T-helper 1 cell treated with Interleukin-12 subunit alpha and Interleukin-12 subunit beta and Interleukin-4 antibody, amounts not matched to agents 30 μg/mL and 1 μg/mL, for 36 hours (primary cell): ENCODE measurements at regions not wholly inside any gene's neighbourhood (a gene's known extent, or its start where the extent isn't known, plus 50 kb on each side); places are given as distances from the start of the nearest gene placed in this dataset.

Experiments used
- H3K27ac Mint-ChIP-seq: one replicate; pipeline ENCODE4 v1.8.0; 2021; ENCODE audit warnings: mild to moderate bottlenecking, mixed read lengths
- H3K27me3 Mint-ChIP-seq: one replicate; pipeline ENCODE4 v1.8.0; 2021; ENCODE audit warnings: low read depth, mixed read lengths
- H3K36me3 Mint-ChIP-seq: one replicate; pipeline ENCODE4 v1.8.0; 2021; ENCODE audit warnings: low read depth, mixed read lengths
- H3K4me1 Mint-ChIP-seq: one replicate; pipeline ENCODE4 v1.8.0; 2021; ENCODE audit warnings: low read depth, mixed read lengths
- H3K4me3 Mint-ChIP-seq: one replicate; pipeline ENCODE4 v1.8.0; 2021; ENCODE audit warnings: mild to moderate bottlenecking, moderate library complexity, mixed read lengths
- H3K9me3 Mint-ChIP-seq: one replicate; pipeline ENCODE4 v1.8.0; 2021; ENCODE audit warnings: mixed read lengths

- H3K4me1 Mint-ChIP-seq = no peaks in the 10 kb centered on the region
- H3K36me3 Mint-ChIP-seq = no peaks in the 10 kb centered on the region
- H3K27me3 Mint-ChIP-seq = no peaks in the 10 kb centered on the region
- no peak overlapping the region for H3K27ac Mint-ChIP-seq
- H3K4me3 Mint-ChIP-seq = no peak overlapping the region
- H3K9me3 Mint-ChIP-seq = no peaks in the 10 kb centered on the region
Measured at GRCh38 chr22:48520884-48521588, 1306.6 kb downstream of the BRD1 start.

DNA sequence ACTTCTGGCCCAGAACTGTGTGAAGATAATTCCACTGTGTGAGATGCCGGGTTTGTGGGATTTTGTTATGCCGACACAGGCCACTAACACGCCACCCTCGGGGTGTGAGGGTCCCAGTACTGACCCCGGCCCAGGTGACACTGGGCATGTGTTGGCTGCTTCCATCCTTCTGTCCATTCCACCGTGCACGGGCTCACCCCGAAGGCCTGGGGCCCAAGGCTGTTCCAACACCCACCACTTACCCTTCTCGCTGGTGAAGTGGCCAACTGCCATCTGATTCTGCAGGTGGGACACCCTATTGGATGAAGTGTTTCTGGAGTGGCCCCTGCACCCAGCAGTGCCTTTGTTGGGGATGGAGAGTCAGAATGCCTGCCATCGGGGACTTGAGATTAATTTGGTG is 1307.5 kb downstream of the BRD1 start:
- H3K4me1 Mint-ChIP-seq = no peaks in the 10 kb centered on the region
- H3K4me3 Mint-ChIP-seq = no peak overlapping the region
- no peaks in the 10 kb centered on the region for H3K9me3 Mint-ChIP-seq
- no peaks in the 10 kb centered on the region for H3K36me3 Mint-ChIP-seq
- no peaks in the 10 kb centered on the region for H3K27me3 Mint-ChIP-seq
- no peak overlapping the region for H3K27ac Mint-ChIP-seq

- no peaks in the 10 kb centered on the region for H3K4me1 Mint-ChIP-seq
- no peak overlapping the region for H3K27ac Mint-ChIP-seq
- no peak overlapping the region for H3K4me3 Mint-ChIP-seq
- H3K27me3 Mint-ChIP-seq = no peaks in the 10 kb centered on the region
- H3K36me3 Mint-ChIP-seq = no peaks in the 10 kb centered on the region
- no peaks in the 10 kb centered on the region for H3K9me3 Mint-ChIP-seq
Measured at GRCh38 chr22:48517039-48518030, 1310.3 kb downstream of the BRD1 start.

DNA sequence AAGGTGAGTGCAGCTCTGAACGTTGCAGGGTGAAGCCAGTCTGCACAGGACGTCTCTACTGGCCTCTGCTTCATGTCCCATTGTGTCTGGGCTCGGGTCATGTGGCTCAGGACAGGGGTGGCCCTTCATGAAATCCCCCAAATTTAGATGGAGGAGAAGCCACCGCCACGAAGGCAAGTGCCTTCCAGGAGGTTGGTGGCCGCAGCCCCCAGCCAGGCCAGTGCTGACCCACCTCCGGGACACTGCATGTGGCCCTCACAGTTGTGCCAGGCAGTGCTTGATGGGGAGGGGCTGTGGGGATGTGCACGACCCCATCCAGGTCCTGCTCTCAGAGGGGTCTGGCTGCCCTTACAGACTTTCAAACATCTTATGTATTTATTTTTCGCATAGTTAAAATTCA is 1311.1 kb downstream of the BRD1 start:
- H3K27ac Mint-ChIP-seq = no peak overlapping the region
- no peak overlapping the region for H3K4me3 Mint-ChIP-seq
- H3K27me3 Mint-ChIP-seq = no peaks in the 10 kb centered on the region
- H3K4me1 Mint-ChIP-seq = no peaks in the 10 kb centered on the region
- no peaks in the 10 kb centered on the region for H3K36me3 Mint-ChIP-seq
- no peaks in the 10 kb centered on the region for H3K9me3 Mint-ChIP-seq

GRCh38 chr22:48515571-48516200 is 1312.0 kb downstream of the BRD1 start:
- Mint-ChIP-seq H3K27ac (no peak overlapping the region), H3K27me3 (no peaks in the 10 kb centered on the region), H3K36me3 (no peaks in the 10 kb centered on the region), H3K9me3 (no peaks in the 10 kb centered on the region), H3K4me3 (no peak overlapping the region), H3K4me1 (no peaks in the 10 kb centered on the region)

- Mint-ChIP-seq H3K4me1 (no peaks in the 10 kb centered on the region), H3K36me3 (no peaks in the 10 kb centered on the region), H3K27ac (no peak overlapping the region)
Measured at GRCh38 chr22:48513929-48514328, 1313.7 kb downstream of the BRD1 start.

DNA sequence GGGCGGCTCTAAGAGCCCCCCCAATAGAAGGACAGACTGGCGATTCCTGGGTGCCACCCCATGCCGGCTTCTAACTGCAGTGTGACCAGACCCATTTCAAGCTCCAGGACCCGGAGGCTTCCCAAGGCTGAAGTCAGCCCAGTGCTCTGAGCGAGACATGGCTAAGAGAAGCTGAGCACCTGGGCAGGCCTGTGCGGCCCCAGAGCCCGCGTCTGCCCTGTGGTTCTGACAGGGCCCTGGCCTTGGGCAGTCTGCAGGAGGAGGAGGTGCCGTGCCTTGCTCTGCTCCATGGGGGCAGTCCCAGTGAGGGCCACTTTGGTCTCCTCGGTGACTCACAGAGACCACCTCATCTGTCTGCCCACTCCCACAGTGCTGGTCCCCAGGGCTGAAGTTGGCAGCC is 1314.2 kb downstream of the BRD1 start:
- no peaks in the 10 kb centered on the region for H3K36me3 Mint-ChIP-seq
- no peaks in the 10 kb centered on the region for H3K4me1 Mint-ChIP-seq
- H3K4me3 Mint-ChIP-seq = no peak overlapping the region
- H3K27me3 Mint-ChIP-seq = no peaks in the 10 kb centered on the region
- no peaks in the 10 kb centered on the region for H3K9me3 Mint-ChIP-seq
- no peak overlapping the region for H3K27ac Mint-ChIP-seq

More at GRCh38 chr22:48513929-48514328, 1313.7 kb downstream of the BRD1 start:
- Mint-ChIP-seq H3K9me3 (no peaks in the 10 kb centered on the region), H3K27me3 (no peaks in the 10 kb centered on the region), H3K4me3 (no peak overlapping the region)

- Mint-ChIP-seq H3K4me3 (no peak overlapping the region), H3K27me3 (no peaks in the 10 kb centered on the region)
Measured at GRCh38 chr22:48511781-48512327, 1315.8 kb downstream of the BRD1 start.

DNA sequence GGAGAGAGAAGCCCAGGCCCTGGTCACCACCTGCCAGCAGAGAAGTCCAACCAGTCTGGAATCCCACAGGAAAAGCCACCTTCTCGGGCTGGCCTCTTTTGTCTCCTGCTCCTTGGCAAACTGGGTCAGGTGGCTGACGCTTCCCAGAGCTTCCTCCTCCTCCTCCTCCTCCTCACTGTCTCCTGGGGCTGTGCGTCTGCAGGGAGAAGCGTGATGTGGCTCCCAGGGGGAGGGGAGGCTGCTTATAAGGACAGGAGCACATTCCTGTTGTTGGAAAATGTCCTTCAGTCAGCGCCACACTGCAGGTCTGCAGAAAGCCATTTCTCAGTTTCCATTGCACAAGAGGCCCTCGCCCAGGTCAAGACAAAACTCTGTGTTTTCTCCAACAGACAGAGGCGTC is 1316.5 kb downstream of the BRD1 start:
- no peaks in the 10 kb centered on the region for H3K4me1 Mint-ChIP-seq
- H3K27me3 Mint-ChIP-seq = no peaks in the 10 kb centered on the region
- H3K36me3 Mint-ChIP-seq = no peaks in the 10 kb centered on the region
- no peaks in the 10 kb centered on the region for H3K9me3 Mint-ChIP-seq
- no peak overlapping the region for H3K4me3 Mint-ChIP-seq
- no peak overlapping the region for H3K27ac Mint-ChIP-seq

More at GRCh38 chr22:48511781-48512327, 1315.8 kb downstream of the BRD1 start:
- Mint-ChIP-seq H3K36me3 (no peaks in the 10 kb centered on the region), H3K9me3 (no peaks in the 10 kb centered on the region), H3K27ac (no peak overlapping the region), H3K4me1 (no peaks in the 10 kb centered on the region)

DNA sequence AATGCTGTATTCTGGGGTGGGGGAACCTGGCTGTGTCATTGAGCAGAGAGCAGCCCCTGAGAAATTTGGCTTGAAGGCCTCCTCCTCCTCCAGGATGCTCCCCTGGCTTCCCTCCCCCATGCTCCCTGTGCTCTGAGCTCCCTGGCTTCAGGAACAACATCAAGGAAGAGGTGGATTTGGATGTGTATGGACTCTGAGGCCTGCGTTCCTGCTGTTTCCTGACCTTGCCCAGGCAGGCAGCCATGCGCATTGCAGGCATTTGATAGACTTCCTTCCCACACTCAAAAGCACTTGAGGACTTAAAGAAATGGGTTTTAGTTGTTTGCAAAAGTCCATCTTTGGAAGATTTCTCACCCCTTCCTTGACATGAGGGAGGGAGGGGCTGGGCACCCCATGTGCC is 1317.1 kb downstream of the BRD1 start:
- H3K27me3 Mint-ChIP-seq = no peaks in the 10 kb centered on the region
- no peaks in the 10 kb centered on the region for H3K9me3 Mint-ChIP-seq
- no peaks in the 10 kb centered on the region for H3K4me1 Mint-ChIP-seq
- no peaks in the 10 kb centered on the region for H3K36me3 Mint-ChIP-seq
- no peak overlapping the region for H3K4me3 Mint-ChIP-seq
- H3K27ac Mint-ChIP-seq = no peak overlapping the region

DNA sequence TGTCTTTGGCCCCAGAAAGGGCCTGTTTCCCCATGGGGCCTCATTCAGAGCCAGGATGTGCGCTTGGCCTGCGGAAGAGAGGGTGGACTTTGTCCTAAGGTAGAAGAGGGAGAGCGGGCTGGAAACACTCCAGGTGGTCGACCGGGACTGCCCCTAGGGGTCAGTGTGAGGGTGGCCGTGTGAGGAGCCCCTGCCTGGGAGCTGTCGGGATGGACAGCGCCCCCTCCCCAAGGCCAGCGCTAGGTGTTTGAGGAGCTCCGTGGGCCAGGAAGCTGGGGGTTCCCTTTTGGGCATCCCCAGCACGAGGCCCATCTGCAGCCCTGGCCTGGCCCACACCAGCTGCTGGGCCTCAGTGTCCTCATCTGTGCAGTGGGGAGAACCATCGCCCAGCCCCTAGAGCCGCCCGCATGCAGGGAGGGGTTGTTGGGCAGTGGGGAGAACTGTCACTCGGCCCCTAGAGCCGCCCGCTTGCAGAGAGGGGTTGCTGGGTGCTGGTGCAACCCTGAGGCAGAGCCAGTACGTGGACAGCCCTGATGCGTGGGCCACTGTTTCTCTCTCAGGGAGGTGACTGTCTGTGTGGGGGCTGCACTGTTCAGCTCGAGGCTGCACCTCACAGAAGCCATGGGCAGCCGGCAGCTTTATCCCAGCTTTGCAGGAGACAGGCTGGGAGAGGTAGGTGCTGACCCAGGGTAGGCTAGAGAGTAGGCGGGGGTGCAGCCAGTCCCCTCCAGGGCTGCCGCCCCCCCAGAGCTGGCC is 1319.9 kb downstream of the BRD1 start:
- Mint-ChIP-seq H3K27me3 (no peaks in the 10 kb centered on the region), H3K4me3 (no peak overlapping the region), H3K27ac (no peak overlapping the region), H3K9me3 (no peaks in the 10 kb centered on the region), H3K4me1 (no peaks in the 10 kb centered on the region), H3K36me3 (no peaks in the 10 kb centered on the region)

DNA sequence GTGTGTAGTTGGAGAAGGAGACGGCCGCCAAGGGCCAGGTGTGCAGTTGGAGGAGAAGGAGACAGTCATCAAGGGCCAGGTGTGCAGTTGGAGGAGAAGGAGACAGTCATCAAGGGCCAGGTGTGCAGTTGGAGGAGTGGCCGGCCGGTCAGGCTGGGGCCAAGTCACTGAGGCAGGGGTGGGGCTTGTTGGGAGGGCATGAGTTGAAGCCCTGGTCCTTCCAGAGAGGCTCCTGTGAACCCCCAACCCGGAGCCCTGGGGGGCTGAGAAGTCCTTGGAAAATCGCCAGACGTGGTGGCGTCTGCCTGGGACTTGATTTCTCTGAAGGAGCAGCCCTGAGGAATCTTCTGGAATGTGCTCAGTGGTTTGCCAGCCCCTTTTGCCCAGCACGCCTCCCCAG is 1320.5 kb downstream of the BRD1 start:
- Mint-ChIP-seq H3K9me3 (no peaks in the 10 kb centered on the region), H3K27ac (no peak overlapping the region), H3K36me3 (no peaks in the 10 kb centered on the region)

DNA sequence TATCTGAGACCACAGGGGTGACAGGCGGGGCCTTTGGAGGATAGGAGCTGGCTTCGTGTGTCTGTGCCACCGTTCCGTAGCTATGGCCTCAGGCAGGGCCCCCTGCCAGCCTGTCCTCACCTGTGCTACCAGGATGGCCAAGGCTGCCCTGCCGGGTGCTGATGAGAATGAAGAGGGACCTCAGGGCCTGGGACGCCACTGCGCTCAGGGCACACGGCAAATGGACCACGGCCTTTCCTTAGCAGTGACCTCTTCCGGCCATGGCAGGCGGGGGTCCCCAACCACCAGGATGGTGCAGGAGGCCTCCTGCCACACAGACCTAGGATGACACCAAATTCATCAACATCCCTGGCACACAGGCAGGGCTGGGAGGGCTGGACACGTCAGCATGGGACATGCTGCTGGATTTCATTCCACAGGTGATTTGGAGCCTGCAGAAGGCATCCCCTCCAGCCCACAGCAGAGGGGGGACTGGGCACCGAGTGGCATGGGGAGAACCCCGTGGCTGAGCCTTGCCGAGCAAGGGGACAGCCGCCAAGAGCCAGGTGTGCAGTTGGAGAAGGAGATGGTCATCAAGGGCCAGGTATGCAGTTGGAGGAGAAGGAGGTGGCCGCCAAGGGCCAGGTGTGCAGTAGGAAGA is 1321.0 kb downstream of the BRD1 start:
- Mint-ChIP-seq H3K4me3 (no peak overlapping the region), H3K27ac (no peak overlapping the region), H3K27me3 (no peaks in the 10 kb centered on the region), H3K9me3 (no peaks in the 10 kb centered on the region), H3K36me3 (no peaks in the 10 kb centered on the region), H3K4me1 (no peaks in the 10 kb centered on the region)

More for the DNA sequence above, 1320.5 kb downstream of the BRD1 start:
- no peaks in the 10 kb centered on the region for H3K4me1 Mint-ChIP-seq
- H3K27me3 Mint-ChIP-seq = no peaks in the 10 kb centered on the region
- H3K4me3 Mint-ChIP-seq = no peak overlapping the region
